ENCODE measurements at regions not wholly inside any gene's neighbourhood (a gene's known extent, or its start where the extent isn't known, plus 50 kb on each side); places are given as distances from the start of the nearest gene placed in this dataset.

GRCh38 chr4:155616117-155616516 is 50.5 kb upstream of the GUCY1A1 start:
- peak; percentile 27 for DNase-seq (ENCODE audit: low read depth)

- DNase-seq (ENCODE audit: low read depth): no peak
Measured at GRCh38 chr4:155615081-155615887, 51.4 kb upstream of the GUCY1A1 start.

GRCh38 chr4:155614111-155614762 is 52.4 kb upstream of the GUCY1A1 start:
- DNase-seq (ENCODE audit: low read depth): peak; percentile 37

DNA sequence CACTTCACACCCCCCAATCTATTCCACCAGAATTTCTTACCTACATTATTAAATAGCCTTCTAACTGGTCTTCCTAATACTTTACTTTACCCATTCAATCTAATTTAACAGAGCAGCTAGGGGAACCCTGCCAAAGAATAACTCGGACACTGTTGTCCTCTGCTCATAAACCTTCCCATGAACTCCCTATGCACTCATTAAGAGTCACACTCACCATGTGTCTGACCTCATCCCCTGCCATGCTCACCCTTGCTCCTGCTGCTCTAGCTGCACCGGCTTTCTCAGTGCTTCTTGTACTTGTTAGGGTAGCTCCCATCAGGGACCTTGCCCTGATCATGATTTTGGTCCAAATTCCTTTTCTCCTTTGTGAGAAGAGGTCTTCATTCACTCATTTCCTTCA is 54.6 kb upstream of the GUCY1A1 start:
- peak; percentile 59 for DNase-seq (ENCODE audit: low read depth)

GRCh38 chr4:155611501-155611900 is 55.1 kb upstream of the GUCY1A1 start:
- DNase-seq (ENCODE audit: low read depth): no peak

- no peak for DNase-seq (ENCODE audit: low read depth)
Measured at GRCh38 chr4:155610143-155610542, 56.5 kb upstream of the GUCY1A1 start.

DNA sequence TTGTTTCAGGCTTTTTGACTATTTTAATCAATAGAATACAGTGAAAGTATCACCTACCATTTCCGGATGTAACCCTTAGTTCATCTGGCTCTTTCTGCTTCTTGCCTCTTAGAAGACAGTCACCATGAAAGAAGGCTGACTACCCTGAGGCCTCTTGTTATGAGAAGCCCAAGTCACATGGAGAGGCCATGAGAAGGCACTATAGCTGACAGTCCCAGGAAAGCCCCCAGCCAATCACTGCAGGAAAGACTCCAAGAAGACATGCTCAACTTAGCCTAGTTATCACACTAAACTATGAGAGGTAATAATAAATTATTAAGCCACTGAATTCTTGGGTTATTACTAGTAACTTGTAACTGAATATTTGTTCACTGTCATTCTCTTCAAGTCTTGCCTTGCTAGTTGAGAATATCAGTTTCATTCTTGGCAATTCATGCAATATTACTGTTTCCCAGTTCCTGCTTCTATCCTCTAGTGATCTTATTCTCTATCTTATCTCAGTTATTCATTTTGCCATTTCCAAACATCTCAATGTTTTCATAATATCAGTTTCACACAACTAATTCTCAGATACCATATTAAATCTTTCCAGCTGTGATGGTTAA is 57.1 kb upstream of the GUCY1A1 start:
- DNase-seq (ENCODE audit: low read depth): peak; percentile 57

DNA sequence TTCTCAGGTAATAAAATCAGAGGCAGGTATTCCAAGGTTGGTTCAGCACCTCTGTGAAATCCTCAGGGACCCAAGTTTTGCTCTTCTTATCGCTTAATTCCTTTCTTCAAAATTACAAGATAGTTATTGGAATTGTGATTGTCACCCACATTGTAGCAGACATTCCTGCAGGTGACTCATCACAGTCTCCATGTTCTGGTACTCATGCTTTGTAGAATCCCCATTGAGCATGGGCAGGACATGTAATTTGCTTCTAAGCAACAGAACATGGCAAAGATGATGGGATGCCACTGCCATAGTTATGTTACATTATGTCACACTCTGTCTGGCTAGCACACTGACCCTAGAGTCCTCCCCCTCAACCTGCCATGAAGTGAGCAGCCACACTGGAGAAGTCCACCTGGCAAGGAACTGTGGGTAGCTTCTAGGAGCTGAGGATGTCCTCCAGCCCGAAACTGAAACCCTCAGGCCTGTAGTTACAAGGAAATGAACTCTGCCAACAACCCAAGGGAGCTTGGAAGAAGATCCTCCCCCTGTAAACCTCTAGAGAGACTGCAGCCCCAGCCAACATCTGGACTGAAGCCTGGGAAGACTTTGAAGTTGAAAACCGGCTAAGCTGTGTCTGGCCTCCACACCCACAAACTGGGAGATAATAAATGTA is 58.3 kb upstream of the GUCY1A1 start:
- peak; percentile 38 for DNase-seq (ENCODE audit: low read depth)

DNA sequence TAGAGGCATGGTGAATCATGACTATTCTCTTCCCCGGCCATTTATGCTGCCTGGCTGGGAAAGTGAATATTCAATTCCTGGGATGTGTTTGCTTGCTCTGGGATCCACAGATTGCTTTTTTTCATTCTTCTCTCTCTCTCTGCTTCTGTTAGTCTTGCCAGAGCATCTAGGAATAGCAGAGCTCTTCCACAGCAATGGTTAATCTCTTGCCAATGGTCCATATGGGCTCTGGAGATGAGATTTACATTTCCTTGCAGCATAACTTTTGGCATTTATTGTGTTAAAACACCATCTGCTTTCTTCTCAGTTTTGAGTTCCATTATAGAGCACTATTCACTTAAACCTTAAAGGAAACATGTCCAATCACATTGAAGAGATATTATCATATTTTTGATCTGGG is 59.2 kb upstream of the GUCY1A1 start:
- DNase-seq (ENCODE audit: low read depth): no peak

DNA sequence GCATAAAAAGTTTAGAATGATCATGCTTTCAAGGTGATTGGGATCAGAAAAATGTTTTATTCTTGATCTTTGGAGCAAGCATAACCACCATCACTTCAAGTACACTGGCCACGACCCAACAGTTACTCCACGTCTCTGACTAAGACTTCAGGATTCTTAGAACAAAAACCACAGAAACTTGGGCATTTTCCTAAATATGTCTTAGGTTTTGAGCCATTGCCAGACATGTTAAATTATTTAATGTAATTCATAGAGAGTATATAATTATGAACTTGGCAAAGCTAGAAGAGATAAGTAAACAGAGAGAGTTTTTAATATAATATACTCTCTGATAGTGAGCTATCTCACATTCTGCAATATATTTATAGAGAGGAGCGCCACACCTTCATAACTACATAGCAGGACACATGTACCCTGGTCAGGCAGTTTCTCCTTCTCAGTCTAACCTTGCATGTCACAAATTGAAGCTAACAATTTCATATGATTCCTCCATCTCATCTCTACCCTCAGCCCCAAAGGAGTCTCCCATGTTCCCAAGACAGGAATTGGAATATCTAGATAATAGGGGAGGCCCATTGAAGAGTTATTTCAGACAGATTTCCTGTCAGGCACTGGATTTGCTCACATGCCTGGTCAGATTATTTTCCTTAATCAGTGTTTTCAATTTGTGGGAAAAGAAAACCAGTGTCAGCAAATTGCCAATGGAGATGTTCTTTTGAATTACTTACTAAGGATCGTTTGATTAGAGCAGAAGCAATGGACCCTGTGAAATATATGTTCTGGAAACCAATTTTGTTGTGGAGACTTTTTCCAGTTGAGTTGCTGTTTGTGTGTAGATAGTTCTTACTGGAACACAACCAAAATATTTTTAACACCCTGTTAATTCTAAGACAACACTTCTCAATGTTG is 61.7 kb upstream of the GUCY1A1 start:
- peak; percentile 90 for DNase-seq (ENCODE audit: low read depth)

DNA sequence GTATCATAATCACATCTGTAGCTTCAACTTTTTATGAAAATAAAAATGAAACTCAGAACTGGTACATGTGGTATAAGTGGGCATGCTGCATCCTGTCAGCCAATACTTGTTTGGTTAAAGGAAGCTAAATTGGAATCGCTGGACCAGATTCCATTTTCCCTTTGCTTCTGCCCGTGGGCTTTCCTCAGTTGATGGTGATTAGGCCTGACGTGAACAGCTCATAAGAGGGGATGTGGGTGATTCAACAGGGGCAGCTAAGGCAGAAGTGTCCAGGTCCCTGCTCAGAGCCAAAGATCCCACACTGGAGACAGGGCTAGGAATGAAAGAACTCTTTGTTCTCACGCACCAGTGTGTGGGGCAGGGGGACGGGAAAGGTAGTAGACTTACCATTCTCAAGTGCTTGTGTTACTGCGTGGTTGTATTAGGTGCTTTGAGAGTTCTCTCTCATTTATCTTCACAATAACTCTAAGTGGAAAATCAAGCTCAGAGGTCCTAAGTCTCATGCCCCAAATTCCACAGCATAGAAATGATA is 63.2 kb upstream of the GUCY1A1 start:
- DNase-seq (ENCODE audit: low read depth): no peak

DNA sequence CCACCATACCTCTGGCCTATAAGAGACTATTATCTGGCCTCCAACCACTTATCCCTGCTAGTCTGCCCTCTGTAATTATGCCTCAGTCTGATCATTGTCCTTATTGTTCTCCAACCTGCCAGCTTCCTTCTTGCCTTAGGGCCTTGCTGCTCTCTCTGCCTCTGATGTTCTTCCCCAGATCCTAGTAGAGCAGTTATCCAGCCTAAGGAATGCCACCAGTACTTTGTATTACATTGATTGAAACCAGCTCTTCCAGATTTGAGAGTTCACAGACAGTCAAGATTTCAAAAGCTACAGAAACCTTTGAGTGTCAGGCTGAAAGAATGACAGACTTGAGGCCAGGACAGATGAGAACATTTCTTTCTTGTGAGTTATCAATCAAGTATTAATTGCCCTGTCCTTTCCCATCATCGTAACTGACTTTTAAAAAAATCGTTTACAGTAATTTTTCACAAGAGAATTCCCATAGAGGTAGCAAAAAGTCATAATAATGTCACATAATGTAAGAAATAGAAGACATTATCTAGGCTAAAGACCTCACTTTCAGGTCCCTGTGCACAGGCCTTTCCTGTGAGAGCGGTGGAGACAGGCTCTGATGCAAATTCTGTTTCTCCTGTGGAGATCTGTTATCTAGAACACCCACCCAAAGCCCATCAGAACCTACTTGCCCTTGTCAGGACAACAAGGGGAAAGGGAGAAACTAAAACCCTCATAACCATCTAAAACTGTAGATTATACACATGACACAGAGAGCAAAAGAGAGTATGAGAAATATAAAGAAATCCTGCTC is 64.1 kb upstream of the GUCY1A1 start:
- peak; percentile 64 for DNase-seq (ENCODE audit: low read depth)

- peak; percentile 32 for DNase-seq (ENCODE audit: low read depth)
Measured at GRCh38 chr4:155600244-155600643, 66.4 kb upstream of the GUCY1A1 start.

- DNase-seq (ENCODE audit: low read depth): no peak
Measured at GRCh38 chr4:155599596-155599995, 67.1 kb upstream of the GUCY1A1 start.

GRCh38 chr4:155599085-155599484 is 67.6 kb upstream of the GUCY1A1 start:
- DNase-seq (ENCODE audit: low read depth): no peak

DNA sequence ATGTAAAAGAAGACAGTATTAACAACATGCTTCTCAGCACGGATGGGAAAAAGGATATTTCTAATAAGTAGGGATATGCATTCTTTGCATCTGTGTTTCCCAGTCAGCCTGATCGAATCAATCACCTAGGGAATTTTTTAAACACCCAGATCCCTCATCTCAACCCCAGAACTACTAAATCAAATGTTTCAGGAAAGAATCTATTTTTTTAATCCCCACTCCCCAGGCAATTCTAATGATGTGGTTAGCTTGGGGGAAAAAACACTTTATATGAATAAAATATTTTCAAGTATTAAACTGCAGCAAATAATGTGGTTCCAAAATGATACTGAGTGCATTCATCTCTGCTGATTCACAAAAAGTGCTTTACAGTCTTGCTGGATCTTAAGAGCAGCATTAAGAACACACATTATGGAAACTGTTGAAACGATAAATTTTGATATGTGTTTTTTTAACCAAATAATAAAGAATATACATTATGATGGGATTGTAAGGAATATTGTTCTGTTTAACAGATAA is 68.7 kb upstream of the GUCY1A1 start:
- no peak for DNase-seq (ENCODE audit: low read depth)

DNA sequence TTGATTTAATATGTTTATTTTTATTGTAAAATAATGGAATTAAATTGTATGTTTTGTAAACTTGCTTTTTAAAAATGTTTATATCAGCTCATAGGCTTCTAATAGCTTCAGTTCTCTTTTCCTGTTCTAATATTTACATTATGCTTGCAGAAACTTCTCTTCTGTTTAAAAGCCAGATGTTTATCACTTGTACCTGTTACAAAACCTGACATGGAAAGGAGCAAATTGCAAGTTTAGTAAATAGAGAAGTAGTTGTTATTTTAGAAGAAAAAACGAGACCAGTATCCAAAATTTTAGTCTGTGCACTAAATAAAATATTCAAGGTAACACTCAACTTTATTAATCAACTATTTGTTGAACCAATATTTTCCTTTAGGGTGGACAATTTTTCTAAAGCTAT is 69.4 kb upstream of the GUCY1A1 start:
- DNase-seq (ENCODE audit: low read depth): no peak

DNA sequence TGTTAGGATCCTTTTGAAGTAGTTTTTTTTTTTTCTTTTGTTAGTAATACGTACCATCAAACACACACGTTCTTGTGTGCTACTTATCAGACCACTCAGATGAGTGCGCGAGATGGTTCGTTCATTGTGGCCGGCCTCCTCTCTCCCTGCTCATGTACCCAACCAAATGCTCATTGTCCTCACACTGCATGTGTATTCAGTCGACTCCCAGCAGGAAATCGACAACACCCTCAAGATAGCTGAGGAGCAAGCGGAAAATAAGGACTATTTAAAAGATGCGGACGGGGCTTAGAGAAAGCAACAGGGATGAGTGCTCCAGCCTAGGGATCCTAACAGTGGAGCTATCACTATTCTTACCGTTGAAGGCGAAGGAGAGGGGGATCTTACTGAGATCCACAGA is 72.9 kb upstream of the GUCY1A1 start:
- no peak for DNase-seq (ENCODE audit: low read depth)

GRCh38 chr4:155592938-155593297 is 73.7 kb upstream of the GUCY1A1 start:
- no peak for DNase-seq (ENCODE audit: low read depth)

DNA sequence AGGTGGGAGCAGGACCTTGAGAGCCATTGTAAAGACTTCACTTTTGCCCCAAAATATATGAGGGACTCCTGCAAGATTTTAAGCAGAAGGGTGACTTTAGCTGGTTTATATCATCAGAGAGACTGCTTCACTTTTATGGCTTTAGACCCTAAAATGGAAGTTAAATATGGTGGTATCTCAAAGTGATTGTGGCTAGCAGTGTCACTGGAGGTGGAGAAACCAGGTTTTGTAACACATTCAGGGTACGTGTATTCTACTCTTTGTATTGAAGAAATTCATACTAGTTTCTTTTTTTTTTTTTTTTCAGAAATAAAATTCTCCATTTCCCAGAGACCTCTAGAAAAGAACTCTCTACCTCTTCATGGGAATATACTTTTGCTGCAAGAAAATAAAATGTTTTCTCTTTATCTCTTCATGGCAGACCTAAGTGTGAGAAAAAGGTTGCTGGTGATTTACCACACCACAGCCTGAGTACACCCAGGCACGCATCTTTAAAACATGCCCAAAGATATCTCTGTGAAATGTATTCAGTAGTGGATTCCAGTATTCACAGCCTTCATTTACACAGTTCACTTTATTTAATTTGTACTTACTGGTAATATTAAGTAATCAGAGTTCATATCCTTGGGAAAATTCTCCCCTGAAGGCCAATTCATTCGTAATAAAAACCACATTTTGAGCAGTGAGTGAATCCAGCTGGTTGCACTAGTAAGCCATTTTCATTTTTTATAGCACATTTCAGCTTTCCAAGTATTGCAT is 74.3 kb upstream of the GUCY1A1 start:
- peak; percentile 70 for DNase-seq (ENCODE audit: low read depth)
